Activated CD4-positive, alpha-beta T cell treated with anti-CD3 and anti-CD28 coated beads, Interleukin-2, amount 50 U/mL, for 1 hour (primary cell): ENCODE measurements at regions not wholly inside any gene's neighbourhood (a gene's known extent, or its start where the extent isn't known, plus 50 kb on each side); places are given as distances from the start of the nearest gene placed in this dataset.

Experiments used
- DNase-seq: peaks from one replicate; pipeline ENCODE4 v3.0.0-alpha.2; 2020

DNA sequence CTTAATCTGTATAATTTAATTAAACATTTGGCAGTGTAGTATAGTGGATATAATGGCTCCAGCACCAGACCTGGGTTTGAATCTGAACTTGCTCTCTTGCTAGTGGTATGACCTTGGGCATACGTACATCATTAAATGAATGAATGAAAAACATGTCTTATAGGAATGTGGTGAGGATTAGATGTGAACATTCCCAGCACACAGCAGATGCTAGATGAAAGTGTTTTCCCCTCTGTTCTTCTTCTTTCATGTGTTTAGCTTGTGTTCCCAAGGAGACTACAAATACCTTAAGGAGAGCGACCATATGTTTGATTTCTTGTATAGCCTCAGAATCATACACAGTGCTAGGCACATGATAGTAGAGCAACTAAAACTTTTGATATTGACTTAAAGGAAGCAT, 56.5 kb downstream of the CT47B1 start:
- no peak for DNase-seq

DNA sequence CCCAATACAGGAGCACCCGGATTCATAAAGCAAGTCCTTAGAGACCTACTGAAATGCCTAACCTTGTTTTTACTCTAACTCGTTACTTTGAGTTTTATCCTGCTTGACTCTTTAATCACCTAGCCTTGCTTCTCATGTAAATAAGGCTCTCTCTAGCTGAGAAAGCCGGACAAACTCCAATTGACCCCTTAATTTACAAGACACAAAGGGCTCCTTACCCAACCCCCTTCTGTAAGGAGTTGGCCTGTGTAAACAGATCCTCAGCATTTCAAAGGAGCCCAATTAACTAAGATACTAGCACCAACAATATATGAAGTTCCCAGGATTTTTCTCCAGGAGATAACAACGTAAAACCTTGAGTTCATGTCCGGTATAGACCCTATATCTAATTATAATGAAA, 61.7 kb downstream of the CT47B1 start:
- DNase-seq: no peak

DNA sequence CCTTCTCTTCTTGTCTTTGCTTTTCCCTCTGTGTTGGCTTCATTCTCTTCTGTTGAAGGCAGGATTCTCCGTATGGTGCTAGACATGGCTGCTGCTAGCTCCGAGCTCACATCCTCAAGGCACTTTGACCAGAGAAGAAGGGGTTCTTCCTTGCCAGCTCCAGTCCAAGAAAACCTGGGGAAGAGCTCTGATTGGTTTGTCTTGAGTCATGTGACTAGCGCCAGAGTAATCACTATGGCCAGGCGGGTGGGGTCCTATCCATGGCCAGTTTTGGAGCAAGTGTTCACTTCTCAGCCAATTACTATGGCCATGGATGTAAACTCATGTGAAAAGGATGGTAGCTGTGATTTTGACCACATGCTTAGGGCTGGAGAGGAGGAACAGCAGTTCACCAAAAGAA, 74.2 kb downstream of the CT47B1 start:
- DNase-seq: no peak

DNA sequence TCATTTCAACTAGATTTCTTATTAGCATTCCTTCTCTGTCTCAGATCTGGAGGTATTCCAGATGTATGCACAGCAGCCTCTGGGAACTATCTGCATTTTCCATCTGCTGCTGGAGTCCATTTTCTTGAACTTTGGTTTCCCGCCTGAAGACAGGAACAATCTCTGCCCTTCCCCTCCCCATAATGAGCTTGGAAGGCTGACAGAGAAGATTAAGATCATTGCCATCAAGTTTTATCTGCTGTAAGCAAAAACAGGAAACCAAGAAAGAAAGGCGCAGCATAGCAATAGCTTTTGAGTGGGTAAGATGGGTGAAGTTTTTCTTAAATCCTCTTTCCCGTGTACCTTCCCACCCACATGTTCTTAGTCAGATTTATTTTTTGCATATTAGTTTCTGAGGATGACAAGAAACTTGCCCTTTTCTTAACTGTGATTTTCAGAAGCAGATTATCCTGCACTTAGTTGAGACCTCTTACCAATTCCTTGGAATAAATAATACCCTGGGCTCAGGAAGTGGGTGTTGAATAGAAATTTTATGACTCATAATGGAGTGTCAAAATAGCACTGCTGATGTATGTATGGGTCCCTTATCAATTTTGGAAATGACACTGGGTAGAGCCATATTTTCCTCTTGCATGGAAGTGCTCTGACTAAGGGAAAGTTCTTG, 78.3 kb downstream of the CT47B1 start:
- DNase-seq: no peak

DNA sequence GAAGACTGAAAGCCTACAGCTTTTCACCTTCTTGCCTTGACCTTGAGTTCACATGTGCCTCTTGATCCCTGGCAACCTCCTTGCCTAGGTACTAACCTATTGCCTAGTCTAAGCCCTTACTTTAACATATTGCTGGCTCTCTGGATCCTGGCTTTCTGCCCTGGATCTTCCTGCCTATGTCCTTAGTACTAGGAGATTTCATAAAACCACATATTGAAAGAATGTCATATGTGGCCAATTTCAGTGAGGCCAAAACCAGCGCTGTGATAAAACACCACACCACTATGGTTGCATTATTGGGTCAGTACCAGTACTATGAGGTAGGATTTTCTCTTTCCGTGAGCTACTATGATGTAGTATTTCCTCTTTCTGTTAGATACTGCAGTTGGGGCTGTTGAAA, 80.4 kb downstream of the CT47B1 start:
- no peak for DNase-seq

DNA sequence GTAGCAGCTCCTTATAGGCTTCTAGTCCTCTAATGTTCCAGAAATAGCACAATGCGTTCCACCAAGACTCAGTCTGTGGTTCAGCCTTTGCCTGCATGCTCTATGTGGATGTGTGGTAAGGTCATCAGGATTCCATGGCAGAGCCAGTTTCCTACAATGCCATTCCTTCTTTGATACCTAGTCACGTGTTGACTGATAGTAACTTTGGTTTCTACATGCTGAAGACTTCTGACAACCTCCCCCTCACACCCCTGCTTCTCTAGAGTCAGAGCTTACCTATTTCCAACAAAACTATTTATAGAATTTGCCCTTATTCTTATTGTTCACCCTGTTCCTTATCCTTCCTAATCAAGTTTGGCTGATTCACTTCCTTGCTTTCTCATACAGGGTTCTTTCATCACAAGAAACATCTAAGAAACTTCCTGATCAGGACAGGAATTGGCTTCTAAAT, 81.1 kb downstream of the CT47B1 start:
- DNase-seq: no peak

DNA sequence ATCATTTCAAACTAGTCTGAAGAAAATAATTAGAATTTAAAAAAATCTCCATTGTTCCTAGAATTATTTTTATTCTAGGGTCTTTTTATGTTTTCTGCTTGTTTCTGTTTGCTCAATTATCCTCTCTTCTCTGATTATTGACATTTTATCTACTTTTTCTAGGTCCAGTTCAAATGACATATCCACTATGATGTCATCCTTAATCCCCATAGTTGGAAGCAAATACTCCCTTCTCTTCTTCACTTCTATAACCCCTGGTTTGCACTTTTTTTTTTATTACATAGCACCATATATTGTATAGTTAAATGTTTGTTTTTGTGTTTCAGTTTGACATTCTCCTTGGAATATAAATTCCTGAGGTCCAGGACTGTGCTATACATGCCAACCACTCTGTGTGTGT, 82.6 kb downstream of the CT47B1 start:
- no peak for DNase-seq

DNA sequence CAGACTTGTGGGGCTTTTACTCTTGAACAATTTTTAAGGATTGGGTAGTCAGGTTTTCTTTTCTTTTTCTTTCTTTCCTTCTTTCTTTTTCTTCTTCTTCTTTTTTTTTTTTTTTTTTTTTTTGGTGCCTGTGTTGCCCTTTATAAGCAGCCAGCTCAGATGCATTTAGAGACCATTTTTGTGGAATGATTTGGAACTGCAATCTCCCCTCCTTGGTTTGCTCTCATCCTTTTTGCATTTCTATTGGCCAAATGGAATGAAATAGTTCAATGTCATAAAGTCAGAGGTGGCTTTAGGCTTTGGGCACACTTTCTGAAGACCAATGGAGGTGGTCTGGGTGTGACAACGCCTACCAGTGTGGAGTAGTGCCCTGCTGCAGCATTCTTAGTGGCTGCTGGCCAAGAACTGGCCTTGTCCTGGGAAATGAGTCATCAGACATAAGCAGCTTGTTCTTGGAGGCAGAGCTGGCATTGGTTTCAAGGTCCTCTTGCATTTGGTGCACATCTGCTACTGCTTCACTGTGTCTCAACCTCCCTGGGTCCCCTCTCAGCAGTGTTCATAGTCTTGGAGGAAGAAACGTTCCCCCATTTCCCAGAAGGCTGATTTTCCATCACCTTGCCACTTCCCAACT, 84.5 kb downstream of the CT47B1 start:
- no peak for DNase-seq

DNA sequence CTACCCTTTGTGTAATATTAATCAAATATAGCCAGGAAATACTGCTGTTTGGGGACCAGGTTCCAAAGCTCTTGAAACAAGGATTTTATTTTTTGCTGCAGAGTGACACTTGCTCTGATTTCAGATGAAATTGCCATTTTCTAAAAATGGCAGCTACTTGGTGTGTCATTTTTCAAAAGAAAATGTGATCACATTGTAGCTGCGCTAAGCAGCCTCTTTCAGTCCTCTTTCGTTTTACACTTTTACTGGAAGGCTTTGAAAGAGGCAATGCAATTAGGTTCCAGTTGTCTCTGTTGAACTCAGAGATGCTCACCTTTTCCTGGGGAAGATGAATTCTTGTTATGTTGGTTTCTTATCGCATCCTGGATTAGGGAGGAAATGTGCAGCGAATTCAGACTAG, 85.1 kb downstream of the CT47B1 start:
- DNase-seq: no peak

DNA sequence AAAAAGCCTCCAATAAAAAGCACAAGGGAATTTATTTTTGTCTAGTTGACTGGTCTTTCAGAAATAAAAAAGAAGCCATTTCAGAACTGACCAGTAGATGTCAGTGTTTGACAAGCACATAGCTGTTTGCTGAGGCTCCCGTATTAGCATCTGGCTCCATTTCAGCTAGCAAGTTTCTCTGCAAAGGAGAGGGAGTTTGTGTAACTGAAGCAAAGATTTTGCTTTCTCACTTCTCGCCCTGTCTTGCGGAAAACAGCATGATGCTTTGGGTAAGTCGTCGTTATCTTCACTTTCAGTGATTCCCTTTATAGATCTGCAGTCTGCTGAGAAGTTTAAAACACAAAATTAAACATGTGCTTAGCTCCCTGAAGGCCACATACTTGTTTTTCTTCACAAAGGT, 85.5 kb downstream of the CT47B1 start:
- DNase-seq: peak; percentile 3

DNA sequence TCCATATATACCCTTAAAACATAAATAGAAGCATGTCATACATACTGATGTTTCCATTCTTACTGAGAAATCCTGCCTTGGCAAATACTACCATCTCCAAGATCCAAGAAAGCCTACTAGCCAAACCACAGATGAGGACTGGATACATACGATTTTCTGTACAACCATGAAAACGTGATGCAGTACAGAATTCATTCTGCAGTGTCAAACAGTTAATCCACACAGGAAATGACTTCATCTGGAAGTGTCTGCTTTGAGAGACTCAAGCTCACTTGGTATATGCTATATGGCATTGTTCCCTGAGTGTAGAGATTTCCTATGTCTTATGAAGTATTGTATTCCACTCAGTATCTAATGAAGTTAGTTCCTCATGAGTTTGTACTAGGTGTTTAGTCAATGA, 94.3 kb downstream of the CT47B1 start:
- no peak for DNase-seq

DNA sequence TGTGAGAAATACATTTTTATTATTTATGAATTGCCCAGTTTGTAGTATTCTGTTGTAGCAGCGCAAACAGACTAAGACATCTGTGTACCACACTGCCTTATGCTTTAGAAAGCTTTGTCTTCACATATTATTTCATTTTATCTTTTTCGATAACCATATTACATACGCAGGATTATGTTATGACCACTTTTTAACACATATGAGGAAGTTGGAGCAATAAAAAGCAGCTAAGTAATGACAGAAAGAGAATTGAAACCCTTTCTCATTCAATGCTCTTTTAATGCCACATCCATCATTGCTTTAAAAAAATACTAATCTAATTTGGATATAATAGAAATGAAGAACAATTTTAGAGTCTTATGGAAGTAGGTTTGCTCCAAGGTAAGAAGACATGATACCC, 99.7 kb downstream of the CT47B1 start:
- no peak for DNase-seq

DNA sequence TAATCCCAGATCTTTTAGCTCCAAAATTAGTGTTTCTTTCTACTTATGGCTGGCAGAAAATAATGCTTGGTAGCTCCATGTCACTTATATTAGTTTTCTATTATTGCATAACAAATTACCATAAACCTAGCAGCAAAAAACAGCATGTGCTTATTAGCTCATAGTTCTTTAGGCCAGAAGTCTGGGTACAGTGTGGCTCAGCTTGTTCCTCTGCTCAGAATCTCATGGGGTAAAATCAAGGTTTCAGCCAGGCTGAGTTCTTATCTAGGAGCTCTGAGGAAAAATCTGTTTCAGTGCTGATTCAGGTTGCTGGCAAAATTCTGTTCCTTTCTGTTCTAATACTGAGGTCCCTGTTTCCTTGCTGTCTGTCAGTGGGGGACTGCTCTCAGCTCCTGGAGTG, 101.1 kb downstream of the CT47B1 start:
- DNase-seq: no peak

DNA sequence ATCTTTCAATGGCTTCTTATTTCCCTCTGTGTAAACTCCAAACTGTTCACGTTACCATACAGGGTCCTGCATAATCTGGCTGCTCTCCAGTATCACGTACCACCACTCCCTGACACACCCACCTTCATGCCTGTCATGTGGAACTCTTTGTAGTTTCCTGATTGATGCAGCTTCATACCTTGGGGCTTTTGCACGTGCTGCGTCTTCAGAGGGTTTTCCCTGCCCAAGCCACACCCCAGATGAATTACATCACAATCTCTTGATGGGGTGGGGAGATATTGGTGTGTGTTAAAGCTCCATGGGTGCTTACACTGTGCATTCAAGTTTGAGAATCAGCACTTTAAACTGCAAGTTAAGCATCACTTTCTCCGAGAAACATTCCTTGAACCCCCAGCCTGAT, 101.9 kb downstream of the CT47B1 start:
- DNase-seq: no peak

DNA sequence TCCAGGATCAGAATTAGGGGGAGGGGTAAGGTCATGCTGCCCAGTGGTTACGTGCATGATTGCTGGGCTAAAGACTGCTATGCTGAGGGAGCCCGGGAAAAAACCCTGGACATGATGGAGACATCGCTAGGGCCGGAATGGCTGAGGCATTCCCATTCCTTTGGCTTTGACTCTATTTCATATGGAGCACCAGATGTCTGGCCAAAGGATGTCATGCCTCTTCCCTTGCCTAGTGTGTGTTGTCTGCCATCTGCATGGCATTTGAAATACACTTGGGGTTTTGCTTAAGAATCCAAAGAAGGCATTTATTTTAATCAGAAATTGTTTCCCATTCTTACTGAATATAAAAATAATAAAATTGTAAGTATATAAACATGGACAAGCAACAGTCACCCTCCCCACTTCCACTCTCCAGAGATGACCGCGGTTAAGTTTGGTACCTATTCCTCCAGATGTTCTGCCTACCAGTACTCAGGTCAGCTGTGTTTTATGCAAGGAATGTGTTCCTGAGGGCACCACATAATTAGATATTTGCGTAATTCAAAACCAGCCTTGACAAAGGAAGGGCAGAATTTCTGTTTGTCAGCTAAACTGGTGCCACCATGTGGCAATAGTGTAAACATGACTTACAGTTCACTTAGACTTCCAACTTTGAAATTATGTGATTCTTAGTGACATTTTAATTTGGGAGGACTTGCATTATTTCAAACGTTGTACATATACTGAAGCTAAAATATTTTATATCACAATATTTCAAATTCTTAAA, 105.9 kb downstream of the CT47B1 start:
- DNase-seq: no peak

DNA sequence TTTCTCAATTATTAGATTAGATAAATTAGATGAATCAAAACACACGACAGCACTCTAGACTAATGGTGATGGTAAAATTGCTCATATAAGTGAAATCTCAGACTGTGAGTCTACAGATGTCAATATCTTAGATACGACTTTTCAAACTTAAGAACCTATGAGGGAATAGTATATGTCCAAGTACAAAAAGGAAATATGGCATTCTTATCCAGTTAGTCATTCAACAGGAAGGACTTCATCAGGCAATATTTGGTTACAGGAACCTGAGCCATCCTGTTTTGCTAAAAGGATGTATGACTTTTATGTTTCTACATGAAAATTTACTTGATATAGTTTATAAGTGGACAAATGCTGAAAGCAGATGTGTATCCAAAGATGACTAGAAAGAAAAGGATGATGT, 107.0 kb downstream of the CT47B1 start:
- no peak for DNase-seq

DNA sequence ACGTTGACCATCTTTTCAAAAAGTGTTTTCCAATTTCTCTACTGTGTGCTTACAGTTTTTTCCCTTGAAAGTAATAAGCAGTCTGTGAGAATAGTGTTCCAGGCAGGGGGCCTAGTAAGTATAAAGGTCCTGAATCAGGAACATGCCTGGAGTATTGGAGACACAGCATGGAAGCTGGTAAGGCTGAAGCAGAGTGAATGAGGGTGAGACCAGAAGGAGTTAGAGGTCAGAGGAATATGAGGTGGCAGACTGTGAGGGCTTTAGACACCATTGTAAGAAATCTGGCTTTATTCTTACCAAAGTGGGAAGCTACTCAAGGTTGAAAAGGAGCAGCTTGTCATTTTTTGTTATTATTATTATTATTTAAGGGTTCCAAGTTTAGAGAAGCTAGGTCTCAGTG, 107.4 kb downstream of the CT47B1 start:
- no peak for DNase-seq

DNA sequence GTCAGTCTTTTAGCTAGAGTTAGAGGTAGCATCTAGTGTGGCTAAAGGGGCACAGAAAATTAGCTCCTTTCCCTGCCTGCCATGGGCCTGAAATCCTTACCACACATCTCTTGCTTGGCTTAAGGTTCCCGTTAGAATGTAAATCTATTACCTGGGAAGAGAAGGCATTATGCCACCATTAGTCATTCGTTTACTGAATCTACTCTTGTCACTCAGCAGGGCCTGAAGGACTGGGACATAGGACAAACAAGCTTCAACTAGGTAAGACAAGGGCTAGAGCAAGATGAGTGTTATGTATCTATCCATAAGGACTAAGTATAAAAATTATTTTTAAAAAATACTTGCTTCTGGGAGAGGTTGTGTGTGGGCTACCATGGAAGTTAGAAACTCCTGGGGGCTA, 112.4 kb downstream of the CT47B1 start:
- no peak for DNase-seq

DNA sequence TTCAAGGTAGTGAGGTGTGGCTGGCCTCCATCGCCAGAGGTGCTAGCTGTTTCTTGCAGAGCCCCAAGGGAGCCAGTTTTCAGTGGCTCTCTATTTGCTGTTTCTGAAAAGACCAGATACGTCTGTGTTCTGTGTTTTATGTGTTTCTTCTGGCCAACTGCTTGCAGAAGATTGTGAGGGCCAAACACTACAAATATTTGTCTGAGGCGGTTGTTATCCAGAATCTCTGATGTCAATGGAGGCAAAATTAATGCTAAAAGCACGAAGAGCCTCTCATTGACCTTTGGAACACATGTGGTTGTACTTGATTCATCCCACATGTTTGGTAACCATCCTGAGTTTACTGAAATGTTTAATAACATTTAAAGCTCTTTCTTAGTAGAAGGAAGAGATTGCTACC, 113.9 kb downstream of the CT47B1 start:
- DNase-seq: no peak

DNA sequence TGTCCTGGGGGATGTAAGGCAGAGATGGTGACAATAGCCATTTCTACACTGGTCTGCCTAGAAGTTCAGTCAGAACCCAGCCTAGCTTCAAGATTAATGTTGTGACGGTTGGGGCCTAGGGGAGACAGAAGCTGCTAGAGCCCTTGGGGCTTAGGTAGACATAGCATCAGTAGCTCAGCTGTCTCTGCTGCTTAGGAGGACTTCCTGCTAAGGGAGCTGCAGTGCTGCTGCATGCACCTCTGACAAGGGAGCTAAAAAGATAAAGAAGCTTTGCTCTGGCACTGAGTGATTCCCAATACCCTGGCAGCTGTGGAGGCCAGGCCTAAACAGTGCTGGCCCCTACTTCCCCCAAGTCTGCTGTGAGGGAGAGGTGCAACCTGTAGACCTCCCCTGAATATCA, 116.0 kb downstream of the CT47B1 start:
- no peak for DNase-seq

DNA sequence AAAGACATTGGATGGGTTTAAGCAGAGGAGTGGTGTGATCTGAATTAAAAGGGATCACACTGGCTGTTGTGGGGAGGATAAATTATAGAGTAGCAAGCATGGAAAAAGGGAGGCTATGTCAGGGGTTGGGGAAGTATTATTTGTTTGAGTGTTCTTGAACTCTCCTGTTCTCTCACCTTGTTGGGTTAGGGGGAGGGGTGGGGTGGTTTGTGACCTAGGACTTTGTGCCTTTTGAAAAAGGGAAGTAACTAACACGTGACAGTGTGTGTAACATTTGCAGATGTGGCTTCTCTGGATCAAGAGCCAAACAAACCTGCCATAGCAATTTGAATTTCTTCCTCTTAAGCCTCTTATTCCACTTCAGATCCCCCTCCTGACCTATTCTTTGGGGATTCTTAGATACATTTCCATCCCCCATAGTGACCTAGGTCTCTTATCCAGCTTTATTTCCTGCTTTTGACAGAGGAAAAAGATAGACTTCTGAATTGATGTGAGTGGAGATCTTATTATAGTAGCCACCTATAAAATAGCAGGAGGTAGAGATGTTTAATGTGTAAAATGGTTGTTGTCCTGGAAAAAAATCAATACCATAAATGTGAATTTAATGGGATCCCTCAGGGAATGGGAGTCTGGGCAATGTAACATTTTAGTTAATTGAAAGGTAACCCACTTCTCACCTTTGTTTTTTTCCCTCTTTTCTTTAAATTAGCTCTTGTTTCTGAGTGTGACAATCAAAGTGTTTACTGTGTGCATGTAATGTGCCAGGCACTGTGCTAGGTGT, 120.4 kb downstream of the CT47B1 start:
- no peak for DNase-seq

DNA sequence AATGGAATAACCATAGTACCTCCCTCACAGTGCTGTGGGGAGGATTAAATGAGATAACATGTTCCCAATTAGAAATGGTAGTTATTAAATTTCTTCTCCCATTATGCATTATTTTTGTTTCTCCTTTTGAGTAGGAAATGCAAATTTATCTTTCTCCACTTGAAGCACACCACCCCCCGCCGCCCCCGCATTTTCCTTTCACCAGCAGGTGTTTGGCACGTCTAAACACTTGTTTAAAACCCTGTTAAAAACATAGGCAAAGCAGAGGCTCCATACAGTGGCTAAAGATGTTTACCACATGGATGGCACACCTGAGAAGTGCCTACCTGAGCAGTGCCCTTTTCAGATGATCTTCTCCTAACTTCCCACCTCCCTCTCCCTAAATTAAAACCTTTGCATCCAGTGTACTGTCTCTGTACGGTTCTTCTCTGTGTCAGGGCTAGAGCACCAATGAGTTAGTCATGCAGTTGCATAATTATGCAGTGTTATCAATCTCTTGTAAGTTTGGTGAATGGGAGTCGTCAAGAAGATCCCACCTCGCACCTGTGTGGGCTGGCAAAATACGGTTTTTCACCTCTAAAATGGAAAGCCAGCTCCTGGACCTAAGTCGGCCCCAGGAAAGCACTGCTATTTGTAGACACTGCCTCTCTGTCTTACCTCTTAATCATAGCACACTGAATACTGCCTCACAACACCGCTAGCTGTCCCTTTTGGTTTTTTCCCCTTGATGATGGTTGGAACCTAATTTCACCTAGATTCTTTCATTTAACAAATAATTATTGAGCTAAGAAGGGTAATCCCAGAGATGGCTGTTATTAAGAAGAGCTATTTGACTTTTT, 122.0 kb downstream of the CT47B1 start:
- DNase-seq: no peak
